IPS DF 19.7 (cell line): ENCODE measurements at regions not wholly inside any gene's neighbourhood (a gene's known extent, or its start where the extent isn't known, plus 50 kb on each side); places are given as distances from the start of the nearest gene placed in this dataset.
A peak's percentile ranks its signal among the peaks of the same experiment; 100 is the strongest.

Source experiments
- DNase-seq: peaks from one replicate; pipeline ENCODE4 v3.0.0-alpha.2; 2013; ENCODE audit warnings: low read depth, low spot score

GRCh38 chr4:20403290-20403689, 151.6 kb downstream of the SLIT2 start:
- no peak for DNase-seq

GRCh38 chr4:20403846-20404245, 152.1 kb downstream of the SLIT2 start:
- DNase-seq: no peak

- DNase-seq: no peak
Measured at GRCh38 chr4:20408611-20409010, 156.9 kb downstream of the SLIT2 start.

GRCh38 chr4:20412072-20412471, 160.4 kb downstream of the SLIT2 start:
- no peak for DNase-seq

GRCh38 chr4:20416800-20417199, 165.1 kb downstream of the SLIT2 start:
- DNase-seq: no peak

GRCh38 chr4:20418861-20419451, 167.3 kb downstream of the SLIT2 start:
- no peak for DNase-seq

GRCh38 chr4:20420916-20421602, 169.4 kb downstream of the SLIT2 start:
- DNase-seq: no peak

- no peak for DNase-seq
Measured at GRCh38 chr4:20421603-20421985, 169.9 kb downstream of the SLIT2 start.

GRCh38 chr4:20422398-20422797, 170.7 kb downstream of the SLIT2 start:
- peak; percentile 28 for DNase-seq

GRCh38 chr4:20423420-20423819, 171.7 kb downstream of the SLIT2 start:
- no peak for DNase-seq

GRCh38 chr4:20426028-20426427, 174.3 kb downstream of the SLIT2 start:
- DNase-seq: no peak

- DNase-seq: no peak
Measured at GRCh38 chr4:20428436-20429160, 176.9 kb downstream of the SLIT2 start.

- DNase-seq: no peak
Measured at GRCh38 chr4:20430259-20430941, 178.7 kb downstream of the SLIT2 start.

GRCh38 chr4:20431543-20431951, 179.8 kb downstream of the SLIT2 start:
- no peak for DNase-seq

- DNase-seq: no peak
Measured at GRCh38 chr4:20432088-20432487, 180.4 kb downstream of the SLIT2 start.

- DNase-seq: no peak
Measured at GRCh38 chr4:20433097-20433705, 181.5 kb downstream of the SLIT2 start.

GRCh38 chr4:20440170-20440569, 188.5 kb downstream of the SLIT2 start:
- DNase-seq: no peak

GRCh38 chr4:20443015-20443805, 191.5 kb downstream of the SLIT2 start:
- DNase-seq: no peak

GRCh38 chr4:20444599-20445337, 193.1 kb downstream of the SLIT2 start:
- DNase-seq: no peak

- no peak for DNase-seq
Measured at GRCh38 chr4:20445933-20446723, 194.4 kb downstream of the SLIT2 start.
